ENCODE measurements at regions not wholly inside any gene's neighbourhood (a gene's known extent, or its start where the extent isn't known, plus 50 kb on each side); places are given as distances from the start of the nearest gene placed in this dataset.
"Not testable (repeated sequence)": the region's sequence is repeated elsewhere in the genome, so short reads cannot be mapped to it uniquely, and the experiment has no call there.

DNA sequence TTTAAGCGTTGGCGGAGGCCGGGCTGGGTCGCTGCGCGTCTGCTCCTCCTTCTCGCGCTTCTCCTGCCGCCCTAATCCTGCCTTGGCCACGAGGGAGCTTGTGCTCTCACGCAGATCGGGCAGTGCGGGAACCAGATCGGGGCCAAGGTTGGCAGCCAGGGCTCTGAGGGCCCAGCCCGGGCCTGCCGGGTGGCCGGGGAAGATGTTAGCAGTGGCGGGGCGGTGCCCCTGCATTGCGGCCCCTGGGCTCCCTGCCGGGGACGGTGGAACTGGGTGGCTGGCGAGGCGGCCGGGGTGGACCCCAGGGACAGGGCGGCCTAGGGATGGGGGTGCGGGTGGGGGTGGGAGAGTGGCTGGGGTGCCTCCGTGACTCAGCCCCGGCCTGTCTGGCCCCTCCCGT is 297.4 kb downstream of the CACNA1B start:
- not testable (repeated sequence) for DNase-seq

DNA sequence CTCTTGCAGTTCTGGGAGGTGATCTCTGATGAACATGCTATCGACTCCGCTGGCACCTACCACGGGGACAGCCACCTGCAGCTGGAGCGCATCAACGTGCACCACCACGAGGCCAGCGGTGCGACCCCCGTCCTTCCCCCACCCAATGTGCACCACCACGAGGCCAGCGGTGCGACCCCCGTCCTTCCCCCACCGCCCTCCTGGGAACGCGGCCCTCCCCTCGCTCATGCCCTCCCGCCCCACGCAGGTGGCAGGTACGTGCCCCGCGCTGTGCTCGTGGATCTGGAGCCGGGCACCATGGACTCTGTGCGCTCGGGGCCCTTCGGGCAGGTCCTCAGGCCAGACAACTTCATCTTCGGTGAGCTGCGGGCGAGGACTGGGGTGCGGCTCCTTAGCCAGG is 297.8 kb downstream of the CACNA1B start:
- DNase-seq, result not testable (repeated sequence)

DNA sequence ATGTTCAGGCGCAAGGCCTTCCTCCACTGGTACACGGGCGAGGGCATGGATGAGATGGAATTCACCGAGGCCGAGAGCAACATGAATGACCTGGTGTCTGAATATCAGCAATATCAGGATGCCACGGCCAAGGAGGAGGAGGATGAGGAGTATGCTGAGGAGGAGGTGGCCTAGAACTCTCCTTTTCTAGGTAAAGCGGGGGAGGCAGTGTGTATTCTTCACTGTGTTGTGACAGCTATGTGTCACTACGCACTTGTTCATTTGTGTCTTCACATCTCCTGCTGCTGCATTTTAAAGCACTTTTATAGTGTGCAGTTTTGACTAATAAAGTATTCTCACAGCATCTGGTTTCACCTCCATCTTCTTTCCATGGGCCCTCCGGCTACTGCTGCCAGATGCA is 299.5 kb downstream of the CACNA1B start:
- not testable (repeated sequence) for DNase-seq

DNA sequence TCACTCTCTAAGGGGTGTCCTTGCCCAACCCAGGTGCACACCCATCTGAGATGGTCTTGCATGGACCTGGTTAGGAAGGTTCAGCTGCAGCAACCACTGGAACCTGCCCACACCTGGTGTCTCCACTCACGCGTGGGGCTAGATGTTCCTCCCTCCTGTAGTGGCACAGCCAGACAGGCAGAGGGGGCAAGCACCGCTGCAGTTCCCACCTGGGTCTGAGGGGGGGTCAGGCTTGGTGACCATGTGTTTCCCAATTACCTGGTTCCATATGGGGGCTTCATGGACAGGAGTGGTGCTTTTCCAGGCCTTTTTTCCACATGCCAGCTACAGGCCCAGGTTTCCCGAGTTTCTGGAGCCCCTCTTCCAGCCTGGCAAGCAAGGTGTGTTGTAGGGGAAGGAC is 301.4 kb downstream of the CACNA1B start:
- not testable (repeated sequence) for DNase-seq

DNA sequence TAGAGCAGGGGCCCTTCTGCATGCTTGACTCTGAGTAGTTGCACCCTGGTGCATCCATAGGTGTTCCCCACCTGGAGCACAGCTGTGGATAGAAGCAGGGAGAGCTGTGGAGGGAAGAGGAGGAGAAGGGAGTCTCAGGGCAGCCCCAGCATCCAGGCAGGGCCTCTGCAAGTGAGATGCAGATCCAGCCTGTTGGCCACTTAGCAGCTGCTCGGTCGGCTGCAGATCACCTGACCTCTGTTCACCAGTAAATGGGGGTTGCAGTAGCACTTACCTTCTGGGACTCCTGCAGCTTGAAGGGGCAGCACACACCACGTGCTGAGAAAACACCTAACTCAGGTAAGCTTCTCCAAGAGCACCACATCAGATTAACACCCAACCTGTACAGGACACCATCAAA is 302.1 kb downstream of the CACNA1B start:
- not testable (repeated sequence) for DNase-seq

DNA sequence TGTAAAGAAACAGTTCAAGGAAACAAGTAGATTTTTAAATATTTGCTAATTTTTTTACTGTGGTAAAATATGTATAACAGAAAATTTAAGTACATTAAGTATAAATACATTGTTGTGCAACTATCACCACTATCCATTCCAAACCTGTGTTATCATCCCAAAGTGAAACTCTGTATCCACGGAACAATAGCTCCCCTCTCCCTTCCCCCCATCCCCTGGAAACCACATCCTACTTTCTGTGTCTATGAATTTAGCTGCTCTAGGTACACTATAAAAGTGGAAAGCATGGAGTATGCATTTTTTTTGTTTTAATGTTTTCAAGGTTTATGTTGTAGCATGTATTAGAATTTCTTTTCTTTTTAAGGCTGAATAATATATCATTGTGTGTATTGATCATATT is 304.4 kb downstream of the CACNA1B start:
- DNase-seq, result not testable (repeated sequence)

DNA sequence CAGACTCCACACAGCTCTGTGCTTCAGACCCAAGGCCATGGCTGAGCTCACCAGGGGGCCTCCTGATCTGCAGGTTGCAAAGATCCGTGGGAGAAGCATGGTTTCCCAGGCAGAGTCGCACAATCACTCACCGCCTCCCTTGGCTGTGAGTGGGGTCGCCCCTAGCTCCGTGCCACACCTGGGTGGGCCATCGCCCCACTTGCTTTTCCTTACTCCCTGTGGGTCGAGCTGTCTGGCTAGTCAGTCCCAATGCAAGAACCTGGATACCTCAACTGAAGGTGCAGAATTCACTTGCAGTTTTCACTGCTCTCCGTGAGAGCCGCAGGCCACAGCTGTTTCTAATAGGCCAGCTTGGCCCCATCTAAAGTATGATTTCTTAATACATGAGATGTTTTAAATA is 319.6 kb downstream of the CACNA1B start:
- DNase-seq, result not testable (repeated sequence)

DNA sequence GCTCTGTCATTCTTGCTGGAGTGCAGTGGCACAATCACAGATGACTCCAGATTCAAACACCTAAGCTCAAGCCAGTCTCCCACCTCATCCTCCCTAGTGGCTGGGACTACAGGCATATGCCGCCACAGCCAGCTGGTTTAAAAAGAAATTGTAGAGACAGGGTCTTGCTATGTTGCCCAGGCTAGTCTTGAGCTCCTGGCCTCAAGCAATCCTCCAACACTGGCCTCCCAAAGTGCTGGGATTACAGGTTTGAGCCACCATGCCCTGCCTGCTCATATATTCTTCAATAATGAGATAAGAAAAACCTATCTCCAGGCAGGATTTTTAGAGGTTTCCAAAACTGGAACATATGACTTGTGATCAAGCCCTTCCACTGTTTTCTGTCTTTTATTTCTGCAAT is 321.4 kb downstream of the CACNA1B start:
- not testable (repeated sequence) for DNase-seq

DNA sequence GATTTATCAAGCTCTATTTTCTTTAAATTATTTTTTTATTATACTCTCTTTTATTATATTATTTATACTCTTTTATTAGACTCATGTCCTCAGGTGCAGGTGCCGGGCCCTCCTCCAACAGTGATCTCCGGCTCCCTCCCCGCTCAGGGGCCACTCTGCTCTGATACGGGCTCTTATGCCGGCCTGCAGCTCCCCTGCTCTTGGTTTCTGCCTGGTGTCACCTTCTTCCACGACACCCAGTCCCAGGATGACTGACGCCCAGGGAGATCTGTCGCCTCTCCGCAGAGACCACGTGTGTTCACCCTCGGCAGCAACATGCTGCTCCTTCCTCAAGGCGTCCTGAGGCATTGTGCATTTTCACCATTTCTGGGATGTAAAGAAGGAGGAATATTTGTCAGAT is 322.3 kb downstream of the CACNA1B start:
- DNase-seq, result not testable (repeated sequence)

DNA sequence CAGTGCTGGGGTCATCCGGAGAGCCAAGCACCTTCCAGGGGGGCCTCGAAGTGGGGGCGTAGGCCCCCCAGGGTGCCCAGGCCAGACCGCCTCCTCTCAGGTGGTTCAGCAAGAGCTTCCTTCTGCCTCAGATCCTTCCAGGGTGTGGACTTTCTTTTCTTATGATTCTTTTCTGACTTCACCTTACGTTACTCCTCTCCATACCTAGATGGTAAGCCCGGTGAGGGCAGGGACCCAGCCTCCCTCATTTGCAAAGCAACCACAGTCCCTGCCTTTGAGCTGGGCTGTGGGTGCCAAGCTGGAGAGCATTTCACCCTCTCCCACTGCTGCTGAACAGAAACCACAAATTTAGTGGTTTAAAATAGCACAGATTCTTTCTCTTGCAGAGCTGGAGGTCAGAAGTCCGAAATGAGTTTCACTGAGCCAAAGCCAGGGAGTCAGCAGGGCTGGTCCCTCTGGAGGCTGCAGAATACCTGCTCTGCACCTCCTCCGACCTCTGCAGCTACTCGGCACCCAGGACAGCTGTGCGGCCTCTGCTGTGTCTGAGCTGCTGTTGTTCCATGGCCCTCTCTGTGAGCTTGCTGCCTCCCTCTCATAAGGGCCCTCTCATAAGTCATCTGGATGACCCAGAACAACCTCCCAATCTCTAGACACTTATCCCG is 323.0 kb downstream of the CACNA1B start:
- not testable (repeated sequence) for DNase-seq

DNA sequence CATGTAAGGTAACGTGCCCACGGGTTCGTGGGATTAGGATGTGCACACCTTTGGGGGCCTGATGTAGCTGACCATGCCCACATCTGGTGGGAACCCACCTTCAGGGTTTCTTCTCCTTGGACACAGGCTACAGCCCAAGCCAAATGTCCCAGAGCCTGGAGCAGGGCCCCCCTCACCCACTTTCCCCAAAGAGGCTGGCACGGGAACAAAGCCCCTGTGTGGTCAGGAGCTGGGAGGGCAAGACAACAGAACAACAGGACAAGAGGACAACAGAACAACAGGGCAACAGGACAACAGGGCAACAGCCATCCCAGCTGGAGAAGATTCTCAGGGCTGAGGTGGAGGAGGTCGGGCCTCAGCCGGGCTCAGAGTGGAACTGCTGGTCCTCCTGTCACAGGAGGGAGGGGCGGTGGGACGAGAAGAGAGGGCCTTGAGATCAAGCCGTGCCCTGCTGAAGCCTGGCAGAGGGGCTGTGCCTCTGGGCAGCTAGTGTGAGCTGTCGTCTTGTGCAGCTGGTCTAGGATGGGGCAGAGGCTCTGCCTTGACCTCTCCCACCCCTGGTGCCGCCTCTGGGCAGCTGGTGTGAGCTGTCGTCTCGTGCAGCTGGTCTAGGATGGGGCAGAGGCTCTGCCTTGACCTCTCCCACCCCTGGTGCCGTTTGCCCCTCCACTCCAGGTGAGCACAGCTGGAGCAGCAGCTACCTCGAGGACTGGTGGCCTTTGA is 323.7 kb downstream of the CACNA1B start:
- DNase-seq, result not testable (repeated sequence)

DNA sequence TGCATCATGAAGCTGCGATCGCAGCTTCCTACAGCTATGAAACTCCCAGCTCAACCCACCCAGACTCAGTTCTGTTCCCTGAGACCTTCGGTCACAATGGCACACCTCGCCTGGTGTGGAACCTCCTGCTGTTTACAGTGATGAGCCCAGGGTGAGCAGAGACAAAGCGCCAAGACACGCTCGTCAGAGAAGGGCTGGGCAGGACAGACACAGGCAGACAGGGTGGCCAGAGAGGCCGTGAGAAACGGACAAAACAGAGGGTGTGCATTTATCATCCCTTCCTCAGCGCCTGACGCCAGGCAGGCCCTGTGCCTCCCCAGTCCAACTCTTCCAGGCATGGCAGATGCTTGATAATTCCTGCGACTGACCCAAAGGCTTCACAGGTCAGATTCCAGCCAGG is 324.5 kb downstream of the CACNA1B start:
- not testable (repeated sequence) for DNase-seq

DNA sequence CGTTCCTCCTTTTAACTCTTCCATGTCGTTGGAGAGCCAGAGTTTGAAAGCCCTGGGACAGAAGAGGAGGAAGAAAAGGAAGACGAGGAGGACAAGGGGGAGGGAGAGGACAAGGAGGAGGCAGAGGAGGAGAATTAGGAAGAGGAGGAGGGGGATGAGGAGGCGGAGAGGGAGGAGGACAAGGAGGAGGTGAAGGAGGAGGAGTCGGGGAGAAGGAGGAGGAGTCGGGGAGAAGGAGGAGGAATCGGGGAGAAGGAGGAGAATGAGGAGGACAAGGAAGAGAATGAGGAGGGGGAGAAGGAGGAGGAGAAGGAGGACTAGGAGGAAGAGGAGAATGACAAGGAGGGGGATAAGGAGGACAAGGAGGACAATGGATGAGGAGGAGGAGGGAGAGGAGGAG is 325.7 kb downstream of the CACNA1B start:
- DNase-seq, result not testable (repeated sequence)

DNA sequence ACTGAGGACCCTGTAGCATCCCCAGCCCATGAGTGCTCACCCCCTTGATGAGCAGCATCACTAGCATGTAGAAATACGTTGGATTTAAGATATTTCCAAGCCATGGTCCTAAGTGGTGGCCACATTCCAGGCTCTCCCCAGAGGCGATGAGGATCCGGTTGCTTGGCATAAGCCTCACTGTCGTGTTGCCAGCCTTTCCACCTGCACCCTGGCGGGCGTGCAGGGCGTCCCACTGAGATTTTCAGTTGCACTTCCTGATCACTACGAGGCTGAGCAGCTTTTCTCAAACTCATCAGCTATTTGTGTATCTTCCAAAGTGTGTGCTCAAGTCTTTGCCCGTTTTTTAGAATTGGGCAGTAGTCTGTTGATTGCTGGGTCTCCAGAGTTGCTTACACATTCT is 326.3 kb downstream of the CACNA1B start:
- not testable (repeated sequence) for DNase-seq

DNA sequence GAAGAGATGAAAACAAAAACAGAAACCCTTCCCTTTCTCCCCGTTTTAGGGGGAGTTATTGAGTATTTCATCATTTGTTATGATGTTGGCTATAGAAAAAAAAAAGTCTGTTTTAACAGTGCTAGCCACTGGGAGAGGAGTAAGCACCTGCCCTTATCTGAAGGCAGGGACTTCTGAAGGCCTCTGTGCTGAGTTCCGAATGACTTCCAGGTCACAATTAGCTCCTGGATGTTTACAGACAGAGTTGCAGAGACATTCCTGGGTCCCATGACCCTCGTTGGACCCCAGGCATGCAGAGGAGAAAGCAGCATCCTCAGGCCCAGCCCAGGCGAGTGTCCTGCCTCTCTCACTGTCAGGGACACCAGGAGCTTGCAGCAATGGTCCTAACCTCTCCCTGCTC is 328.5 kb downstream of the CACNA1B start:
- DNase-seq, result not testable (repeated sequence)

DNA sequence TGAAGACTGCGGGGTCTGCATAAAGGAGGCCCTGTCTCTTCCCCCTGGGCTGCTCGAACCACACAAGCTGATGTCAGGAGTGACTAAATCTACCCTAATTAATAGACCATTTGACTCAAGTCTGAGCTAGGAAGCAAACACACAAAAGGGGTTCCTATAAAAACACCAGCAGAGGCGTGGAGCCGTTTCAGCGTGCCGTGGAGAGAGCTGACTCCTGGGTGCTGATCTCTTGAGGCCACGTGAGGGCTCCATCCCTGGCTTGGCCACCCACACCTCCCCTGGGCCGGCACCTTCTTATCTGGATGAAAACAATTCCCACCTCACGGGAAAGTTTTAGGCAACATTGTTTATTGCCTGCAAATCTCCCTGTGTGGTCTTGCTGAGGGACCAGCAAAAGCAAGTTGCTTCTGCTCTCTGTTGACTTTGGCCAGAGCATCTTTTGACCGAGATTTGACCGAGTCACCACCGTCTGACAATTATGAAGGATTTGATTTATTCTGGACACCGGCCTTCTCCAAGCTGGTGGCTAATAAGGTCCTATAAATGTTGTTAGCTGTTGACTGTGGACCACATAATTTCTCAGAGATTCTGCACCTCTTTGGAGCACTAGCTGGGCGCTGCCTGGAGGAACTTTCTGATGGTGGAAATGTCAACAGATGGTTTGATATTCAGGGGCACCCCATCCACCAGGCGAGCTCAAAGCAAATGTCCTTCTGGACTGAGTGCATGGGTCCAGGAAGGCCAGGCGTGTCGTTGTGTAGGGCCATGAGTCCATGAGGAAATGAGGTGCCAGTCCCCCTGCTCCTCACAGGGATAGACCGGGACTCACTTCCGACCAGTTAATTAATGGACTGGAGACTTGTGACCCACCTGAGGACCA is 330.0 kb downstream of the CACNA1B start:
- not testable (repeated sequence) for DNase-seq

DNA sequence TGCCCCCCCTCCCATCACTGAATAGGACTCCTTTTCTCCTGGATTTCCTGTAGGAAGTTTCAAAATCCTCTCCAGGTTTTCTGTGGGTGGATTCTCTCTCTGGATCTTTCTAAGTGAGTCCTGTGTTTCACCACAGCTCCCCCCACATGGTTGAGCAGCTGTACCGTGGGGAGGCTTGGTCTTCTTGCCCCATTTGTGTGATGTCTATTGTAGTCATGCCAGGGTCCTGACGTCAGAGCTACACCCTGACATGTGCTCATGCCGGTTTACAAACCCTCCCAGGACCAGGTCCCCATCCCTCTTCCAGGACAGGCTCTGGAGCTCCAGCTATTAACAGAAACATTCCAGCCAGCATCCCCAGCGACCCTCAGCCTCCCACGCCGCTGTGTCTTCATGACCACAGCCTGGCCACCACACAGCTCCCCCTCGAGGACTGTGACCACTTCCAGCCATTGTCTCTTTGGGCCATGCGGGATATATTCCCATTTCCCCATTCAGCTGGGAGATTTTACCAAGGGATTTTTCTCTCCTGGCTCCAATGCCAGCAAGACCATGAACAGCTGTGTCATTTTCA is 331.6 kb downstream of the CACNA1B start:
- not testable (repeated sequence) for DNase-seq

DNA sequence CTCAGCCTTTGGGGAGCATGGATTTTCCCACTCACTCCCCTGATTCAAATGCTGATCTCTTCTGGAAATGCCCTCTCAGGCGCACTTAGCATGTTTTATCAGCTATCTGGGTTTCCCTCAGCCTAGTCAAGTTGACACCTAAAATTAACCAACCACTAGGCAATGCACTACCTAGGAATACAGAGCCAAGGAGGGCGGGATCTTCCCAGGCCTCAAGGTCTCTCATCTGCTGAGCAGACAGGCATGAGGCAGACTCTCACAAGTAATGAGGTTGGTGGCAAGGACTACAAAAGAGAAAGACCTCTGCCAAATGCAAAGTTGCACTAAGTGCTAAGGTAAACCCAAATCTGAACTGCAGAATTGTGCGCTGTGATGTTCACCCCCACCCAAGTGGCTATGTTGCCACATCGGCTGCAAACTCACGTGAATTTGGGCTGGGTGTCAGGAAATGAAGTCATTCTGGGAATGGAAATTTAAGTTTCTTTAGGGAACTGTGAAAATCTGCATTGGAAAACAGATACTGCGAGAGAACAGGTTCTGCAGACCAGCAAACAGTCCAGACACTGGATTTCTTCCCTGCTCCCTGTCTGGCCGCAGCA is 332.9 kb downstream of the CACNA1B start:
- not testable (repeated sequence) for DNase-seq

DNA sequence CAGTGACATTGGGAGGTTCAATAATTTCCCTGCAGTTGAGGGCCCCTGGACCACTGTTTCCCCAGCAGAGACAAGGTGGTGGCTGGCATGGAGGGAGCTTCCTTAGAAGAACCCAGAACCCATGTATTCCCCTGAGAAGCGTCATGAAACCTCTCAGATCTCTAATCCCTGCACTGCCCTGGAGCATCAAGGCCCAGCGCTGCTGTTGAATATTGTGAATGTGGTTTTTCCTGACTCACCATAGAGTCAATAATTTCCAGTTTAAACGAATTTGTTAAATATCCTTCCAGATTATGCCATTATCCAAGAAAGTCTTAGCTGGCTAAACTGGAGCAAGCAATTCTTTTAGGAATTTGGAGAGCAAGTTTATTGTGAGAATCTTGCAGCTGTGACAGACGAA is 333.5 kb downstream of the CACNA1B start:
- DNase-seq, result not testable (repeated sequence)

DNA sequence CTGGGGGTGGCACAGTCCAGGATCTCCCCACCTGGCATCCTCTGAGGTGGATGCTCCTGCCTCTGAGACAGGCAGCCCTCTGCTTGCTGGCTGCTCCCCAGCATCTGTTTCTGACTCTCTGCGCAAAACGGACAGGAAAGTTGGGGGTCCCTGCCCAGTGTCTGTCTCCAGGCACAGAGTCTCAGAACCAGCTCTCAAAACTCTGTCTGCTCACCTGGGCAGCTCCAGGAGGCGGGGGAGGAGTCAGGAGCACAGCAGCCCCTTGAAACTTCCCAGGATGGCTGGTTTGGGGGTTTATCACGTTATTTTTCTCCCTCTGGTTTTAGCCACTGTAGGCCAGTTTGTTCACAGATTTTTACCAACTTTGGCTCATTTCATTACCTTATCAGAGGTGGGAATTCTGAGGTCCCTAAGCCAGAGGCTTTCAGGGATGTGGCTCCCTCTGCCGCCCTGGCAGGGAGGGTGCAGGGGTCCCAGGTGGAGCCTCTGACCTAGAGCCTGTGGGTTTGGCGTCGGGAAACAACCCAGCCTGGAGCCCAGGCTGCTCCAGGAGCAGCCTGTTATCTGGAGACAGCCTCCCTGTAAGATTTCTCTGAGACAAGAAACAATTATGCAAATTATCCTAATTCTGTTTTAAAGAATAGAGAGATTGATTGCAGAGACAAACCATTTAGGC is 334.1 kb downstream of the CACNA1B start:
- not testable (repeated sequence) for DNase-seq

DNA sequence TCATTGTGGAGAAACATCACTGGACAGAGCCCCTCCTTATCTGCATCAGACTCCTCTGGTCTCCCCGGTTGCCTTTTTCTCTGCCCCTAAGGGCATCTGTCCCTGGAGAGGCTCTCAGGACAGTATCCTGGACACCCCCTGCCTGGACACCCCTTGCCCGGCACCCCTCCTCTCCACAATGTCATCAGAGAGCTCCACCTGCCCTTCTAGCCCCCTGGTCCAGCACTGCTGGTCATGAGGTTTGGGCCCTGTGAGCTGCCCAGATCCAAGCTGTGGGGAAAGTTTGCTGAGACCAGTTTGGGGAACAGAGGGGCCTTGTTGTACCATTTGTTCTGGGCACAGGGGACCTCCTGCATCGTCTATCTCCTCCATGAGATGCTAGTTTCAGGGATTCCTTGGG is 335.2 kb downstream of the CACNA1B start:
- not testable (repeated sequence) for DNase-seq

DNA sequence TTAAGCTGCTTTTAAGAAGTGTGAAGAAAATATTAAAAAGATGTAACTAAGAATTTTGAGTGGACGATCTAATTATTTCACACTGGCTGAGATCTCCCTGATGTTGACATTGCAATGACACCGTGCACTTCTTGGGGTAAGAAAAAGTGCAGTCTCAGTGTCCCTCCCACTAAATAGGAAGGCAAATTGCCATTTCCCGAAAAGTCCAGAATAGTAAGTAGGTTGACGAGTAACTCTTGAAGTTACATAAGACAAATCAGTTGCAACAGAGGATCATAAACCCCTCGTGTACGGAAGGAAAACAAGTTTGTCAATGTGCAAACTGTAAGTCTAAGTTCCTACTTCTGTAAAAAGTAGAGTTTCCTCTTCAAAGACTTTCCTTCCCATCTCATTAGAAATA is 336.2 kb downstream of the CACNA1B start:
- DNase-seq, result peak; percentile 70

Data from MV-4-11 (cell line).